ENCODE measurements at regions not wholly inside any gene's neighbourhood (a gene's known extent, or its start where the extent isn't known, plus 50 kb on each side); places are given as distances from the start of the nearest gene placed in this dataset.

- H3K9me3 ChIP-seq, result no peaks in the 10 kb centered on the region
- H3K27me3 ChIP-seq, result peaks cover 0 to 63% (median 5%) of the 10 kb centered on the region in 3 donors
- DNase-seq, result no peak
- H3K4me3 ChIP-seq, result no peak overlapping the region
- no peak overlapping the region for H3K27ac ChIP-seq
- intact Hi-C loops (cut with DNase I), result no loop called here
- TF ChIP-seq POLR2AphosphoS5 (IDR thresholded peaks at IDR 0.05), result no peak
- TF ChIP-seq POLR2A (IDR thresholded peaks at IDR 0.05), result no peak
- no peak for TF ChIP-seq EP300 (IDR thresholded peaks at IDR 0.05)
- TF ChIP-seq CTCF (IDR thresholded peaks at IDR 0.05), result no peak
- no peaks in the 10 kb centered on the region for H3K4me1 ChIP-seq
- WGBS, 2 donors, result 85% methylated on average over 27 of the region's 27 CpGs
- no peaks in the 10 kb centered on the region for H3K36me3 ChIP-seq
Measured at GRCh38 chr18:78822171-78822948, 157.3 kb upstream of the SALL3 start.

GRCh38 chr18:78822949-78823285 lies 156.7 kb upstream of the SALL3 start:
- H3K4me3 ChIP-seq, result no peak overlapping the region
- DNase-seq, result no peak
- H3K4me1 ChIP-seq, result no peaks in the 10 kb centered on the region
- H3K27ac ChIP-seq, result no peak overlapping the region
- H3K27me3 ChIP-seq, result peaks cover 0 to 63% (median 5%) of the 10 kb centered on the region in 3 donors
- no peaks in the 10 kb centered on the region for H3K9me3 ChIP-seq
- H3K36me3 ChIP-seq, result no peaks in the 10 kb centered on the region
- 88 to 89% methylated on average over 15 of the region's 15 CpGs for WGBS, 2 donors
- TF ChIP-seq EP300 (IDR thresholded peaks at IDR 0.05), result no peak
- no peak for TF ChIP-seq POLR2AphosphoS5 (IDR thresholded peaks at IDR 0.05)
- TF ChIP-seq CTCF (IDR thresholded peaks at IDR 0.05), result no peak
- no peak for TF ChIP-seq POLR2A (IDR thresholded peaks at IDR 0.05)
- intact Hi-C loops (cut with DNase I), result no loop called here

- TF ChIP-seq POLR2A (IDR thresholded peaks at IDR 0.05) (no peak), CTCF (IDR thresholded peaks at IDR 0.05) (no peak), EP300 (IDR thresholded peaks at IDR 0.05) (no peak), POLR2AphosphoS5 (IDR thresholded peaks at IDR 0.05) (no peak)
- no peak for DNase-seq
- intact Hi-C loops (cut with DNase I), result no loop called here
- Histone ChIP-seq H3K4me3 (no peak overlapping the region), H3K36me3 (no peaks in the 10 kb centered on the region), H3K4me1 (no peaks in the 10 kb centered on the region), H3K9me3 (no peaks in the 10 kb centered on the region), H3K27ac (no peak overlapping the region), H3K27me3 (peaks cover 0 to 46% (median 0%) of the 10 kb centered on the region in 3 donors)
- WGBS, 2 donors, result 56 to 60% methylated on average over 6 of the region's 6 CpGs
Measured at GRCh38 chr18:78825168-78825567, 154.4 kb upstream of the SALL3 start.

- no peak for DNase-seq
- WGBS, 2 donors, result 68 to 73% methylated on average over 4 of the region's 4 CpGs
- intact Hi-C loops (cut with DNase I), result no loop called here
Measured at GRCh38 chr18:78826631-78827030, 153.0 kb upstream of the SALL3 start.

More at GRCh38 chr18:78826631-78827030, 153.0 kb upstream of the SALL3 start:
- no peak overlapping the region for H3K4me3 ChIP-seq
- no peak overlapping the region for H3K27ac ChIP-seq
- no peaks in the 10 kb centered on the region for H3K9me3 ChIP-seq
- H3K27me3 ChIP-seq, result peaks cover 0 to 31% (median 0%) of the 10 kb centered on the region in 3 donors
- H3K36me3 ChIP-seq, result no peaks in the 10 kb centered on the region
- no peaks in the 10 kb centered on the region for H3K4me1 ChIP-seq
- TF ChIP-seq CTCF (IDR thresholded peaks at IDR 0.05) (no peak), POLR2AphosphoS5 (IDR thresholded peaks at IDR 0.05) (no peak), POLR2A (IDR thresholded peaks at IDR 0.05) (no peak), EP300 (IDR thresholded peaks at IDR 0.05) (no peak)

Measured in sigmoid colon (tissue), 6 donors.